Endodermal cell (in vitro differentiated cells): ENCODE measurements at regions not wholly inside any gene's neighbourhood (a gene's known extent, or its start where the extent isn't known, plus 50 kb on each side); places are given as distances from the start of the nearest gene placed in this dataset.

Experiments used
- DNase-seq: peaks from one replicate; pipeline ENCODE4 v3.0.0-alpha.2; 2017
- H3K27ac ChIP-seq: 2 replicates; pipeline ENCODE4 v1.5.1; 2013; ENCODE audit warnings: mild to moderate bottlenecking, low read depth, low read length, moderate library complexity
- H3K27me3 ChIP-seq: 2 replicates; pipeline ENCODE4 v1.6.1; 2013; ENCODE audit warnings: mild to moderate bottlenecking, low read length, moderate library complexity; ENCODE audit not compliant: insufficient read depth, control insufficient read depth, poor library complexity, severe bottlenecking
- H3K36me3 ChIP-seq: 2 replicates; pipeline ENCODE4 v1.7.0; 2013; ENCODE audit warnings: mild to moderate bottlenecking, low read length, moderate library complexity; ENCODE audit not compliant: control insufficient read depth, insufficient read depth
- H3K4me1 ChIP-seq: one replicate; pipeline ENCODE4 v1.7.0; 2013; ENCODE audit warnings: low read length; ENCODE audit not compliant: control insufficient read depth, insufficient read depth
- H3K4me3 ChIP-seq: 2 replicates; pipeline ENCODE4 v1.5.1; 2013; ENCODE audit warnings: mild to moderate bottlenecking, low read length, moderate library complexity
- H3K9ac ChIP-seq: 2 replicates; pipeline ENCODE4 v1.6.1; 2013; ENCODE audit warnings: mild to moderate bottlenecking, low read length, moderate library complexity; ENCODE audit not compliant: poor library complexity, severe bottlenecking; ENCODE audit errors: extremely low read depth
- H3K9me3 ChIP-seq: 2 replicates; pipeline ENCODE4 v1.6.1; 2013; ENCODE audit warnings: mild to moderate bottlenecking, low read length, moderate library complexity; ENCODE audit not compliant: control insufficient read depth
- H3K27ac Mint-ChIP-seq: 2 replicates; pipeline ENCODE4 v1.8.0; 2020; ENCODE audit warnings: mixed read lengths
- H3K27me3 Mint-ChIP-seq: 2 replicates; pipeline ENCODE4 v1.8.0; 2021; ENCODE audit warnings: mild to moderate bottlenecking, mixed read lengths; ENCODE audit not compliant: insufficient read depth
- H3K36me3 Mint-ChIP-seq: 2 replicates; pipeline ENCODE4 v1.8.0; 2020; ENCODE audit warnings: low read depth, mixed read lengths
- H3K4me1 Mint-ChIP-seq: 2 replicates; pipeline ENCODE4 v1.8.0; 2020; ENCODE audit warnings: mixed read lengths
- H3K4me3 Mint-ChIP-seq: 2 replicates; pipeline ENCODE4 v1.8.0; 2020; ENCODE audit warnings: mild to moderate bottlenecking, moderate library complexity, mixed read lengths
- H3K9me3 Mint-ChIP-seq: 2 replicates; pipeline ENCODE4 v1.8.0; 2020; ENCODE audit warnings: mild to moderate bottlenecking, mixed read lengths
- WGBS, 2 experiments: methylation state at CpG; one replicate each; pipeline versions ENCODE4 v1.1.5 to v1.1.7; 2013; ENCODE audit warnings: missing lambda C conversion rate in 2 of 2, mixed read lengths in 1 of 2; ENCODE audit not compliant: insufficient coverage in 1 of 2, insufficient read length in 1 of 2; 5-methylcytosine and 5-hydroxymethylcytosine counted together
- TF ChIP-seq, protein P1 (sequence below): fragments of 200-600 bp; sonication (generic); conservative IDR thresholded peaks from 2 replicates; pipeline ENCODE4 v1.5.0; 2021; ENCODE audit warnings: antibody characterized with exemption, mild to moderate bottlenecking

DNA sequence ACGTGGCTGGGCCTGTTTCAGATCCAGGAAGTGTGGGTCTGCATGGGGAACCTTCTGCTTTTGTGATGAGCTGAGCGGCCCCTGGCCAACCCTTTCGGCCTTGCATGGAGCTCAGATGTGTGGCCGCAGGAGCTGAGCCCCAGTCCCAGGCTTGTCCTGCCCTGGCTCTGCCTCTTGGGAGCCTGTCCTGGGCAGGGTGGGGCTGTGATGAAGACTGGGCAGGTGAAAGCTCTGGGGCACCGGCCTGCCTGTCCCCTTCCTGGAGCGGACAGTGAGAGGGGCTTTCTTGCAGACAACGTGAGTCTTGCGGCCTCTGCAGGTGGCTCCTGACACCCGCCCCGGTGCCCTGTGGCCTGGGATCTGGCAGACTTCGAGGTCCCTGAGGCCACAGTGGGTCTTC, 1296.6 kb downstream of the BRD1 start:
- TF ChIP-seq, protein P1, sequence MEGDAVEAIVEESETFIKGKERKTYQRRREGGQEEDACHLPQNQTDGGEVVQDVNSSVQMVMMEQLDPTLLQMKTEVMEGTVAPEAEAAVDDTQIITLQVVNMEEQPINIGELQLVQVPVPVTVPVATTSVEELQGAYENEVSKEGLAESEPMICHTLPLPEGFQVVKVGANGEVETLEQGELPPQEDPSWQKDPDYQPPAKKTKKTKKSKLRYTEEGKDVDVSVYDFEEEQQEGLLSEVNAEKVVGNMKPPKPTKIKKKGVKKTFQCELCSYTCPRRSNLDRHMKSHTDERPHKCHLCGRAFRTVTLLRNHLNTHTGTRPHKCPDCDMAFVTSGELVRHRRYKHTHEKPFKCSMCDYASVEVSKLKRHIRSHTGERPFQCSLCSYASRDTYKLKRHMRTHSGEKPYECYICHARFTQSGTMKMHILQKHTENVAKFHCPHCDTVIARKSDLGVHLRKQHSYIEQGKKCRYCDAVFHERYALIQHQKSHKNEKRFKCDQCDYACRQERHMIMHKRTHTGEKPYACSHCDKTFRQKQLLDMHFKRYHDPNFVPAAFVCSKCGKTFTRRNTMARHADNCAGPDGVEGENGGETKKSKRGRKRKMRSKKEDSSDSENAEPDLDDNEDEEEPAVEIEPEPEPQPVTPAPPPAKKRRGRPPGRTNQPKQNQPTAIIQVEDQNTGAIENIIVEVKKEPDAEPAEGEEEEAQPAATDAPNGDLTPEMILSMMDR: peak; percentile 40
- Mint-ChIP-seq H3K27me3 (no peaks in the 10 kb centered on the region), H3K9me3 (no peaks in the 10 kb centered on the region), H3K36me3 (no peaks in the 10 kb centered on the region), H3K4me1 (peaks cover 10% of the 10 kb centered on the region), H3K27ac (no peak overlapping the region), H3K4me3 (no peak overlapping the region)
- Histone ChIP-seq H3K4me3 (no peak overlapping the region), H3K27me3 (no peaks in the 10 kb centered on the region), H3K9ac (no peak overlapping the region), H3K36me3 (peaks cover 7% of the 10 kb centered on the region), H3K9me3 (no peaks in the 10 kb centered on the region), H3K27ac (no peak overlapping the region), H3K4me1 (peaks cover 6% of the 10 kb centered on the region)
- 85 to 86% methylated on average over 10 to 11 of the region's 11 CpGs for WGBS, 2 experiments
- DNase-seq: no peak

DNA sequence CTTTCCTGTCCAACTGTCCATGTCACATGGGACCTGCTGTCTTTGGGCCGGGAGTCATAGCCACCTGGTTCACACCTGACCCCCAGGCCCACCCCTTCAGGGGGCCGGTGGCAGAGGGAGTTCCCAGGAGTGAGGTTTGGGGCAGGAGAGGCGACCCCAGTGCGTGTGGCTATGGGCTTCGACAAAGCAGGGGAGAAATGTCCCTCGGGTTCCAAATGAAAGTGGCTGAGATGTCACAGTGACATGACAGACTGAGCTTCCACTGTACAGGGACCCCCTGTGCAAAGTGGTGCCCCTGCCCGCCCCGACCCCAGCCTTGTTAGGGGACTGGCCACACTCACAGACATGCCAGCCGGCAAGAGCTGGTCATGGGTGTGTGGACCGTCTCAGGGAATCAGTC, 1297.0 kb downstream of the BRD1 start:
- Histone ChIP-seq H3K4me1 (peaks cover 6% of the 10 kb centered on the region), H3K36me3 (peaks cover 7% of the 10 kb centered on the region), H3K27ac (no peak overlapping the region), H3K9ac (no peak overlapping the region), H3K4me3 (no peak overlapping the region), H3K27me3 (no peaks in the 10 kb centered on the region), H3K9me3 (no peaks in the 10 kb centered on the region)
- Mint-ChIP-seq H3K4me1 (peaks cover 10% of the 10 kb centered on the region), H3K27ac (no peak overlapping the region), H3K4me3 (no peak overlapping the region), H3K27me3 (no peaks in the 10 kb centered on the region), H3K36me3 (no peaks in the 10 kb centered on the region), H3K9me3 (no peaks in the 10 kb centered on the region)
- DNase-seq: no peak
- TF ChIP-seq, protein P1: no peak
- 87 to 92% methylated on average over 8 to 10 of the region's 10 CpGs for WGBS, 2 experiments

DNA sequence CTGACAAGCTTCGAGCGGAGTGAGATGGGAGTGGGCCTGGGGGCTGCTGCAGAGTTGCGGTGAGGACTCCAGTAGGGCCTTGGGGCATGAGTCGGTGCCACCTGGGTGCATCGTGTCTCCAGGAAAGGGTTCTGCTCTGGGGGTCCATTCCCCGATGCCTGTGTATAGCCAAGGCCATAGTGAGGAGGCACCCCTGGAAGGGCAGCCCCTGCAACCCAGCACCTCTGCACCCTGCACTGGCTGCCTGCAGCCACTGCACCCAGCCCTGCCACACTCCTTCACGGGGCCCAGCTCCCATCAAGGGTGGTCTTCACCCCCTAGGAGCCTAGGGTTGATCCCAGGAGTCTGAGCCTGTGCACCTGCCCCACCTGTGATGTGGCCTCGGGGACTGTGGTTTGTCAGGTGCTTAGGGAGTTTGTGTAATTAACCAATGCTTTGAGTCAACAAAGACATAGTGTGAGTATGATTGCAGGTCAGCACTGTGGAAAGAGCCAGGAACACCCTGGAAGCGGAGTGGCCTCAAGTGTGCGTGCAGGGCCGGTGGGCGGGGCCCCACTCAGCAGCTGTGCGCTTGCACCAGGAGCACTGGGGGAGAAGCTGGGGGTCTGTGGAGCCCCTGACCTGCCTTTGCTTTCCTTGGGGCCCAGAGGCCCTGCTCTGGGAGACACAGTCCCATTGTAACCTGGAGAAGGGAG, 1299.3 kb downstream of the BRD1 start:
- Histone ChIP-seq H3K9me3 (no peaks in the 10 kb centered on the region), H3K9ac (no peak overlapping the region), H3K4me3 (no peak overlapping the region), H3K4me1 (peaks cover 6% of the 10 kb centered on the region), H3K27me3 (no peaks in the 10 kb centered on the region), H3K36me3 (no peaks in the 10 kb centered on the region), H3K27ac (no peak overlapping the region)
- WGBS, 2 experiments: 95 to 96% methylated on average over 11 to 13 of the region's 13 CpGs
- H3K4me1 Mint-ChIP-seq: peaks cover 10% of the 10 kb centered on the region
- no peaks in the 10 kb centered on the region for H3K9me3 Mint-ChIP-seq
- no peaks in the 10 kb centered on the region for H3K27me3 Mint-ChIP-seq
- TF ChIP-seq, protein P1: no peak
- no peak overlapping the region for H3K27ac Mint-ChIP-seq
- DNase-seq: no peak
- no peaks in the 10 kb centered on the region for H3K36me3 Mint-ChIP-seq
- no peak overlapping the region for H3K4me3 Mint-ChIP-seq
